ENCODE measurements at regions not wholly inside any gene's neighbourhood (a gene's known extent, or its start where the extent isn't known, plus 50 kb on each side); places are given as distances from the start of the nearest gene placed in this dataset.

DNA sequence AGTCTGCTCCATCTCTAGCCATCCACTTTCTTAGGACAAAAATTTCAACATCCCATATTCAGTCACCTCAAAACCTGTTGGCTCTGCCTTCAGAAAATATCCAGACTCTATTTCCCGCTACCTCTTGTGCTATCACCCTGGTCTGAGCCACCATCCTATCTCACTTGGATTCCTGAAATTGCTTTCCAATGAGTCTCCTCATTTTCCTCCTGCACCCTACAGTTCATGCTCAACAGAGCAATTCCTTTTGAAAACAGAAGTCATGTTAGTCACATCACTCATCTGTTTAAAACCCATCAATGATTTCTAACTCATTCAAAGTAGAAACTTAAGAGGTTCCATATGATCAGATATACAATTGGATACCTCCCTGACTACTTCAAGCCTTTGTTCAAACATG lies 229.9 kb downstream of the ADGRG6 start:
- TF ChIP-seq CTCF (conservative IDR thresholded peaks at IDR 0.05) (no peak), EZH2 (IDR thresholded peaks at IDR 0.05; ENCODE audit: low read depth) (no peak)

Data from PC-9 (cell line).